ENCODE measurements at regions not wholly inside any gene's neighbourhood (a gene's known extent, or its start where the extent isn't known, plus 50 kb on each side); places are given as distances from the start of the nearest gene placed in this dataset.

DNA sequence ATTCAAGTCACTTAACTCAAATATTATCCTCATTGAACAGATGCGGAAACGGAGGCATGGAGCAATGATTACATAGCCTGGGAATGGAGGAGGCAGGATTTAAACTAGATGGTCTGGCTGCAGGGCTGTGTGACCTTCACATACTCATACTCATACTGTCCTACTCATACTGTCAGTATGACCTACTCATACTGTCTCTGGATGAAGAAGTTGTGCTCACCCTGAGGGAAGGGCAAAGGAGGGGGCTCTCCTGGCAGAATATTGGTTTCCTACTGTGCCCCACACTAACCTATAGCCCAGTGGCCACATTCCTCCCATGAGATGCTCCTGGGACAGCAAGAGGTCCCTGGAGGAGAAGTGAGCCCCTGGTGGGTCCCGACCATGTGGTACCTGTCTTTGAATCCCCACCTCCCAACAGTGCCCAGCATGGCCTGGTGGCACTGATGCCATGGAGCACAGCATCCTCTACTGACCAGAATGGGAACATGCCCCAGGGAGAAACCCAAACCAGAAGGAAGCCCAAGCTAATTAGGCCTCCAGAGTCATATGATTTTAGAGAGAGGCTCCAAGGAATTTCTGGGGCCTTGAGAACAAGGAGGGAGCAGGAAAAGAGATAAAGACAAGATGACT, 197.3 kb upstream of the SDK2 start:
- Histone ChIP-seq H3K9ac (ENCODE audit: insufficient read depth in 1 of 2, low read length in 2 of 2) (no peak overlapping the region), H3K27ac (ENCODE audit: low read depth in 1 of 2, low read length in 1 of 2) (no peak overlapping the region), H3K4me1 (ENCODE audit: control insufficient read depth in 5 of 5, insufficient read depth in 5 of 5, low read length in 5 of 5) (peaks cover 0 to 7% (median 0%) of the 10 kb centered on the region in 5 donors), H3K4me3 (no peak overlapping the region), H3K27me3 (ENCODE audit: control insufficient read depth in 3 of 3, insufficient read depth in 3 of 3, low read length in 2 of 3) (no peaks in the 10 kb centered on the region), H3K36me3 (ENCODE audit: control insufficient read depth in 4 of 4, insufficient read depth in 4 of 4, low read length in 4 of 4) (no peaks in the 10 kb centered on the region), H3K9me3 (ENCODE audit: control insufficient read depth in 4 of 4, insufficient read depth in 3 of 4, low read length in 3 of 4) (no peaks in the 10 kb centered on the region)
- TF ChIP-seq, protein P1, sequence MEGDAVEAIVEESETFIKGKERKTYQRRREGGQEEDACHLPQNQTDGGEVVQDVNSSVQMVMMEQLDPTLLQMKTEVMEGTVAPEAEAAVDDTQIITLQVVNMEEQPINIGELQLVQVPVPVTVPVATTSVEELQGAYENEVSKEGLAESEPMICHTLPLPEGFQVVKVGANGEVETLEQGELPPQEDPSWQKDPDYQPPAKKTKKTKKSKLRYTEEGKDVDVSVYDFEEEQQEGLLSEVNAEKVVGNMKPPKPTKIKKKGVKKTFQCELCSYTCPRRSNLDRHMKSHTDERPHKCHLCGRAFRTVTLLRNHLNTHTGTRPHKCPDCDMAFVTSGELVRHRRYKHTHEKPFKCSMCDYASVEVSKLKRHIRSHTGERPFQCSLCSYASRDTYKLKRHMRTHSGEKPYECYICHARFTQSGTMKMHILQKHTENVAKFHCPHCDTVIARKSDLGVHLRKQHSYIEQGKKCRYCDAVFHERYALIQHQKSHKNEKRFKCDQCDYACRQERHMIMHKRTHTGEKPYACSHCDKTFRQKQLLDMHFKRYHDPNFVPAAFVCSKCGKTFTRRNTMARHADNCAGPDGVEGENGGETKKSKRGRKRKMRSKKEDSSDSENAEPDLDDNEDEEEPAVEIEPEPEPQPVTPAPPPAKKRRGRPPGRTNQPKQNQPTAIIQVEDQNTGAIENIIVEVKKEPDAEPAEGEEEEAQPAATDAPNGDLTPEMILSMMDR (IDR thresholded peaks at IDR 0.05; ENCODE audit: control extremely low read depth, extremely low read depth), result peak; percentile 12
- DNase-seq, result no peak
- ATAC-seq (ENCODE audit: insufficient read depth, low FRiP score), result no peak
- WGBS, 2 donors, result 75 to 79% methylated on average over 3 of the region's 3 CpGs

DNA sequence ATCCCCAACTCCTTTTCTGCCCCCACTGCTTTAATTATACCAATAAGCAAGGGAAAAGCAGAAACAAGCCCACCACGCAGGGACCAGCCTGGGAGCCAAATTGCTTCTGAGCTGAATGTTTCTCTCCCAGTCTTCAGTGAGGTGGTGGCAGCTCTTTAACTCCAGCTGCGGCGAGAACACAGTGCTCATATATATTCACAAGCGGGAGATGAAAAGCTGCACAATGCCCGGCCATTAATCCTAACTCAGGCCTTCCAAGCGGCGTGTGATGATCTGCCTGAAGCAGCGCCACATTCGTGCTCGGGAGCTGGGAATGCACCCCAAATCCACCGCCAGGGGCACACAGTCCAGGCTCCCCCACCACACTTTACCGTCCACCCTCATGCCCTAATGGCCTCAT, 203.7 kb upstream of the SDK2 start:
- WGBS, 2 donors, result 93% methylated on average over 12 of the region's 12 CpGs
- DNase-seq, result peak; percentile 43 to 74 (median 49)
- peak overlapping the region in 1 of 2 donors; percentile 7 for H3K9ac ChIP-seq (ENCODE audit: insufficient read depth in 1 of 2, low read length in 2 of 2)

DNA sequence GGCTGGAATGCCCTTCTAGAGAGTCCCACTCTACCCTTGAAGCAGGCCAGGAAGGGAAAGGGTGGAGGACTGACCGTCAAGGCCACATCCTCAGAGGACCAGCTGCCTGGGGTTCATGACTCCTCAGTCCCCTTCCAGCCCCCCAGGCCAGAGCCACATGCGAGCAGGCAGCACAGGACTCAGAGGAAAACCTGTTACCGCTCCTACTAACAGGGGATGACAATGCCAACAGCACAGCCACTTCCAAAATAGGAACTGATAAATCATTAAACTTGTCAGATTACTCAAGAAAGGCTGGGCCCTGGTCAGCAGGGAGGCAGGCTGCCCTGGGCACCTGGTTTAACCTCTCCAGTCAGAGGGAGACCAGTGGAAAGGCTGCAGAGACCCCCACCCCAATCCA, 206.2 kb upstream of the SDK2 start:
- no peaks in the 10 kb centered on the region for H3K36me3 ChIP-seq (ENCODE audit: control insufficient read depth in 4 of 4, insufficient read depth in 4 of 4, low read length in 4 of 4)
- ATAC-seq (ENCODE audit: insufficient read depth, low FRiP score) (no peak), DNase-seq (no peak)
- H3K4me1 ChIP-seq (ENCODE audit: control insufficient read depth in 5 of 5, insufficient read depth in 5 of 5, low read length in 5 of 5), result peaks cover 0 to 9% (median 0%) of the 10 kb centered on the region in 5 donors
- TF ChIP-seq, protein P1 (IDR thresholded peaks at IDR 0.05; ENCODE audit: control extremely low read depth, extremely low read depth), result no peak
- no peak overlapping the region for H3K27ac ChIP-seq (ENCODE audit: low read depth in 1 of 2, low read length in 1 of 2)
- 45 to 50% methylated on average over 3 of the region's 3 CpGs for WGBS, 2 donors
- H3K27me3 ChIP-seq (ENCODE audit: control insufficient read depth in 3 of 3, insufficient read depth in 3 of 3, low read length in 2 of 3), result no peaks in the 10 kb centered on the region
- peaks cover 0 to 10% (median 0%) of the 10 kb centered on the region in 4 donors for H3K9me3 ChIP-seq (ENCODE audit: control insufficient read depth in 4 of 4, insufficient read depth in 3 of 4, low read length in 3 of 4)
- H3K9ac ChIP-seq (ENCODE audit: insufficient read depth in 1 of 2, low read length in 2 of 2), result no peak overlapping the region
- no peak overlapping the region for H3K4me3 ChIP-seq

More for the DNA sequence above, 203.7 kb upstream of the SDK2 start:
- Histone ChIP-seq H3K4me1 (ENCODE audit: control insufficient read depth in 5 of 5, insufficient read depth in 5 of 5, low read length in 5 of 5) (peaks cover 0 to 9% (median 0%) of the 10 kb centered on the region in 5 donors), H3K9me3 (ENCODE audit: control insufficient read depth in 4 of 4, insufficient read depth in 3 of 4, low read length in 3 of 4) (peaks cover 0 to 4% (median 0%) of the 10 kb centered on the region in 4 donors), H3K36me3 (ENCODE audit: control insufficient read depth in 4 of 4, insufficient read depth in 4 of 4, low read length in 4 of 4) (no peaks in the 10 kb centered on the region), H3K4me3 (no peak overlapping the region), H3K27me3 (ENCODE audit: control insufficient read depth in 3 of 3, insufficient read depth in 3 of 3, low read length in 2 of 3) (no peaks in the 10 kb centered on the region), H3K27ac (ENCODE audit: low read depth in 1 of 2, low read length in 1 of 2) (no peak overlapping the region)
- ATAC-seq (ENCODE audit: insufficient read depth, low FRiP score), result no peak
- TF ChIP-seq, protein P1 (IDR thresholded peaks at IDR 0.05; ENCODE audit: control extremely low read depth, extremely low read depth), result no peak

DNA sequence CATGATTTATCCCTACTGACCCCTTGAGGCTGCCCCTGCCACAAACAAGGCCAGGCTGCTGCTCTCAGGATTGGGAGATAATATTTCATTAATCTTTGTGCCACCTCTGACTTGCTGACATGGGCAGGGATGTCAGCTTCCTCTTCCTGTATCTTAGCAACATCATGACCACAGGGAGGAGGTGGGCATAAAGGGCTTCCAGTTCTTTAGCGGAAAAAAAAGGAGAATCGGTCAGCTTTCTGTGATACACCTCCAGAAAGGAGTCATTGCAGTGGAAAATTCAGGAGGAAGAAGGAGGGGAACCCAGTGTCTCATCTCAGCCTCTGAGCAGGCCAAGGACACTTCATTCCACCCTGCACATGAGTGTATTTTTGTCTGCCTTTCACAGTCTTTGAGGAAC, 206.8 kb upstream of the SDK2 start:
- peaks cover 0 to 10% (median 0%) of the 10 kb centered on the region in 4 donors for H3K9me3 ChIP-seq (ENCODE audit: control insufficient read depth in 4 of 4, insufficient read depth in 3 of 4, low read length in 3 of 4)
- TF ChIP-seq, protein P1 (IDR thresholded peaks at IDR 0.05; ENCODE audit: control extremely low read depth, extremely low read depth), result no peak
- ATAC-seq (ENCODE audit: insufficient read depth, low FRiP score) (no peak), DNase-seq (no peak)
- H3K36me3 ChIP-seq (ENCODE audit: control insufficient read depth in 4 of 4, insufficient read depth in 4 of 4, low read length in 4 of 4), result no peaks in the 10 kb centered on the region
- 33 to 50% methylated on average over 2 of the region's 2 CpGs for WGBS, 2 donors
- peaks cover 0 to 9% (median 0%) of the 10 kb centered on the region in 5 donors for H3K4me1 ChIP-seq (ENCODE audit: control insufficient read depth in 5 of 5, insufficient read depth in 5 of 5, low read length in 5 of 5)
- no peaks in the 10 kb centered on the region for H3K27me3 ChIP-seq (ENCODE audit: control insufficient read depth in 3 of 3, insufficient read depth in 3 of 3, low read length in 2 of 3)
- H3K9ac ChIP-seq (ENCODE audit: insufficient read depth in 1 of 2, low read length in 2 of 2), result no peak overlapping the region
- H3K27ac ChIP-seq (ENCODE audit: low read depth in 1 of 2, low read length in 1 of 2), result no peak overlapping the region
- H3K4me3 ChIP-seq, result no peak overlapping the region

Data from lung (tissue), 11 donors.